Uterus (tissue), 3 donors: ENCODE measurements at regions not wholly inside any gene's neighbourhood (a gene's known extent, or its start where the extent isn't known, plus 50 kb on each side); places are given as distances from the start of the nearest gene placed in this dataset.

Experiments used
- DNase-seq, 2 donors: peaks; one replicate each; pipeline ENCODE4 v3.0.0-alpha.2; 2019 to 2020
- H3K27ac ChIP-seq, 2 donors: fragments of 200-600 bp; sonication (generic); 1 replicate in 1 of 2; 2 replicates in 1 of 2; pipeline ENCODE4 v1.5.1; 2016 to 2018
- H3K27me3 ChIP-seq, 2 donors: fragments of 200-600 bp; sonication (generic); one replicate each; pipeline ENCODE4 v1.5.1; 2018 to 2019; ENCODE audit warnings: control low read depth in 1 of 2
- H3K36me3 ChIP-seq, 2 donors: fragments of 200-600 bp; sonication (generic); one replicate each; pipeline ENCODE4 v1.5.1; 2019; ENCODE audit warnings: control low read depth in 1 of 2
- H3K4me1 ChIP-seq, 2 donors: fragments of 200-600 bp; sonication (generic); one replicate each; pipeline ENCODE4 v1.5.1; 2018 to 2019; ENCODE audit warnings: control low read depth in 1 of 2
- H3K4me3 ChIP-seq, 2 donors: fragments of 200-600 bp; sonication (generic); 1 replicate in 1 of 2; 2 replicates in 1 of 2; pipeline ENCODE4 v1.5.1; 2018 to 2019; ENCODE audit warnings: mild to moderate bottlenecking in 1 of 2
- H3K9me3 ChIP-seq, 2 donors: fragments of 200-600 bp; sonication (generic); one replicate each; pipeline ENCODE4 v1.5.1; 2019; ENCODE audit warnings: control low read depth in 1 of 2
- CTCF ChIP-seq, 4 experiments: fragments of 200-600 bp in 2 of 4; fragments of 450-650 bp in 2 of 4; sonication (generic) in 2 of 4; IDR thresholded peaks; one replicate each; pipeline ENCODE4 v1.5.1; 2016 to 2019; ENCODE audit warnings: antibody characterized with exemption in 4 of 4, mild to moderate bottlenecking in 2 of 4, moderate library complexity in 1 of 4
- POLR2A ChIP-seq, 2 donors: fragments of 450-650 bp; IDR thresholded peaks; one replicate each; pipeline ENCODE4 v1.6.1; 2016; ENCODE audit warnings: antibody characterized with exemption in 2 of 2, mild to moderate bottlenecking in 1 of 2, moderate library complexity in 1 of 2
- intact Hi-C: fragments of 100-400 bp; cut with DNase I; formaldehyde crosslinking; loops from one replicate; pipeline ENCODE4 v1.15.1; 2023; ENCODE audit warnings: low total_unique reads
- donor health status: DM: yes; HTN: yes; CAD: no.

GRCh38 chr10:118916777-118917176 lies 112.7 kb upstream of the NANOS1 start:
- H3K27me3 ChIP-seq, result no peaks in the 10 kb centered on the region
- H3K4me3 ChIP-seq, result no peak overlapping the region
- H3K4me1 ChIP-seq, result peaks cover 0 to 2% of the 10 kb centered on the region in 2 donors
- no peak for DNase-seq
- H3K27ac ChIP-seq, result no peak overlapping the region
- intact Hi-C loops, result no loop called here
- TF ChIP-seq POLR2A (IDR thresholded peaks at IDR 0.05) (no peak), CTCF (IDR thresholded peaks at IDR 0.05) (no peak)
- no peaks in the 10 kb centered on the region for H3K36me3 ChIP-seq
- no peaks in the 10 kb centered on the region for H3K9me3 ChIP-seq

- no peaks in the 10 kb centered on the region for H3K9me3 ChIP-seq
- H3K4me3 ChIP-seq, result no peak overlapping the region
- no peaks in the 10 kb centered on the region for H3K27me3 ChIP-seq
- intact Hi-C loops, result no loop called here
- DNase-seq, result no peak
- H3K36me3 ChIP-seq, result no peaks in the 10 kb centered on the region
- TF ChIP-seq POLR2A (IDR thresholded peaks at IDR 0.05), result no peak
- no peak for TF ChIP-seq CTCF (IDR thresholded peaks at IDR 0.05)
- H3K4me1 ChIP-seq, result peaks cover 0 to 5% of the 10 kb centered on the region in 2 donors
- no peak overlapping the region for H3K27ac ChIP-seq
Measured at GRCh38 chr10:118917701-118918100, 111.8 kb upstream of the NANOS1 start.

- no peak overlapping the region for H3K27ac ChIP-seq
- H3K36me3 ChIP-seq, result no peaks in the 10 kb centered on the region
- H3K27me3 ChIP-seq, result no peaks in the 10 kb centered on the region
- H3K9me3 ChIP-seq, result no peaks in the 10 kb centered on the region
- intact Hi-C loops, result no loop called here
- peaks cover 0 to 5% of the 10 kb centered on the region in 2 donors for H3K4me1 ChIP-seq
- DNase-seq, result no peak
- TF ChIP-seq CTCF (IDR thresholded peaks at IDR 0.05) (no peak), POLR2A (IDR thresholded peaks at IDR 0.05) (no peak)
- no peak overlapping the region for H3K4me3 ChIP-seq
Measured at GRCh38 chr10:118918116-118918515, 111.4 kb upstream of the NANOS1 start.

GRCh38 chr10:118918587-118918986 lies 110.9 kb upstream of the NANOS1 start:
- Histone ChIP-seq H3K27me3 (no peaks in the 10 kb centered on the region), H3K4me3 (no peak overlapping the region), H3K4me1 (peaks cover 0 to 5% of the 10 kb centered on the region in 2 donors), H3K27ac (no peak overlapping the region), H3K36me3 (no peaks in the 10 kb centered on the region), H3K9me3 (no peaks in the 10 kb centered on the region)
- intact Hi-C loops, result no loop called here
- no peak for DNase-seq
- TF ChIP-seq POLR2A (IDR thresholded peaks at IDR 0.05) (no peak), CTCF (IDR thresholded peaks at IDR 0.05) (no peak)

GRCh38 chr10:118920206-118920605 lies 109.3 kb upstream of the NANOS1 start:
- no peaks in the 10 kb centered on the region for H3K27me3 ChIP-seq
- H3K4me3 ChIP-seq, result no peak overlapping the region
- H3K9me3 ChIP-seq, result no peaks in the 10 kb centered on the region
- no peak for DNase-seq
- peaks cover 0 to 5% of the 10 kb centered on the region in 2 donors for H3K4me1 ChIP-seq
- H3K36me3 ChIP-seq, result no peaks in the 10 kb centered on the region
- TF ChIP-seq CTCF (IDR thresholded peaks at IDR 0.05) (no peak), POLR2A (IDR thresholded peaks at IDR 0.05) (no peak)
- intact Hi-C loops, result no loop called here
- H3K27ac ChIP-seq, result no peak overlapping the region
